HEK293T (cell line): ENCODE measurements at regions not wholly inside any gene's neighbourhood (a gene's known extent, or its start where the extent isn't known, plus 50 kb on each side); places are given as distances from the start of the nearest gene placed in this dataset.

Experiments
- CTCF ChIA-PET: fragments of 350-600 bp; formaldehyde crosslinking; extraction: SDS; loops from one replicate; lab custom pipeline; 2021; ENCODE audit warnings: antibody characterized with exemption, inconsistent platforms; lab: Yijun Ruan, JAX
- POLR2A ChIA-PET: fragments of 350-600 bp; formaldehyde crosslinking; extraction: SDS; loops from one replicate; lab custom pipeline; 2020; ENCODE audit warnings: antibody characterized with exemption, inconsistent platforms; lab: Yijun Ruan, JAX
- DNase-seq: peaks from one replicate; pipeline ENCODE4 v3.0.0; 2012; ENCODE audit warnings: mixed read lengths; ENCODE audit errors: extremely low spot score
- ARNT ChIP-seq: fragments of 450-650 bp; IDR thresholded peaks from 2 replicates; pipeline ENCODE4 v1.6.1; 2017; ENCODE audit warnings: mild to moderate bottlenecking
- BHLHE40 ChIP-seq: fragments of 450-650 bp; IDR thresholded peaks from 2 replicates; pipeline ENCODE4 v1.6.1; 2016; ENCODE audit warnings: mild to moderate bottlenecking, moderate library complexity, borderline replicate concordance
- CTBP1 ChIP-seq: fragments of 450-650 bp; IDR thresholded peaks from 2 replicates; pipeline ENCODE4 v1.6.1; 2016; ENCODE audit warnings: borderline replicate concordance
- ELF4 ChIP-seq: fragments of 450-650 bp; IDR thresholded peaks from 2 replicates; pipeline ENCODE4 v1.6.1; 2017; ENCODE audit warnings: antibody characterized with exemption
- FOXA1 ChIP-seq: fragments of 450-650 bp; IDR thresholded peaks from 2 replicates; pipeline ENCODE4 v1.6.1; 2016; ENCODE audit warnings: mild to moderate bottlenecking
- FOXK2 ChIP-seq: fragments of 450-650 bp; IDR thresholded peaks from 2 replicates; pipeline ENCODE4 v1.6.1; 2016; ENCODE audit warnings: mild to moderate bottlenecking
- FOXM1 ChIP-seq: fragments of 450-650 bp; IDR thresholded peaks from 2 replicates; pipeline ENCODE4 v1.6.1; 2017; ENCODE audit warnings: mild to moderate bottlenecking, borderline replicate concordance
- HDGF ChIP-seq: fragments of 450-650 bp; IDR thresholded peaks from 2 replicates; pipeline ENCODE4 v1.6.1; 2017; ENCODE audit warnings: antibody characterized with exemption, borderline replicate concordance
- L3MBTL2 ChIP-seq: fragments of 450-650 bp; conservative IDR thresholded peaks from 2 replicates; pipeline ENCODE4 v1.6.1; 2016; ENCODE audit warnings: mild to moderate bottlenecking
- LEF1 ChIP-seq: fragments of 450-650 bp; IDR thresholded peaks from 2 replicates; pipeline ENCODE4 v1.6.1; 2017; ENCODE audit warnings: mild to moderate bottlenecking, borderline replicate concordance
- NFRKB ChIP-seq: fragments of 450-650 bp; IDR thresholded peaks from 2 replicates; pipeline ENCODE4 v1.6.1; 2016; ENCODE audit warnings: mild to moderate bottlenecking, moderate library complexity
- SP1 ChIP-seq: fragments of 450-650 bp; IDR thresholded peaks from 2 replicates; pipeline ENCODE4 v1.6.1; 2017
- SUZ12 ChIP-seq: fragments of 450-650 bp; IDR thresholded peaks from 2 replicates; pipeline ENCODE4 v1.6.1; 2016; ENCODE audit warnings: mild to moderate bottlenecking
- TARDBP ChIP-seq: fragments of 450-650 bp; IDR thresholded peaks from 2 replicates; pipeline ENCODE4 v1.6.1; 2016
- ZNF384 ChIP-seq: fragments of 450-650 bp; IDR thresholded peaks from 2 replicates; pipeline ENCODE4 v1.6.1; 2016
- TF ChIP-seq, protein P1 (sequence below): fragments of 450-650 bp; IDR thresholded peaks from 2 replicates; pipeline ENCODE4 v1.6.1; 2016

DNA sequence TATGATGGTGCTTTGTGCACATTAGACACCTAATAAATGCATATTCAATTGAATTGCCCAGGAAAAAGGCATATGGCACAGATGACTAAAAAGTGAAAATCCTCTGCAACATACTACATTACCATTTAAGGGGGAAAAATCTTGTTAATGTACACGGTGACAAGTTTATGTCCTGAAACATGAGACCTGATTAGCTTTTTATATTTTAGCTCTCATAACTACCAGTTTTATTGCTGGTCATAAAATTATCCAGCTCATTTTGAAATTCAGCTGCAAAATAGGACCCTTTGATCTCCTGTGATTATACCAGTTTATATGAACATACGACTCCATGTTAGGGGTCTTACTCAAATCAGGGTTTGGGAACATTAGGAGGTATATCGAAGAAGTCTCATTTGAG is 684.6 kb upstream of the CCDC54 start:
- ChIA-PET CTCF (interaction anchor here (1.0 kb wide), 1 partner anchor 9 kb away, joined by 3 read pairs; no protein-coding TSS in a partner anchor), POLR2A (no interaction called here)
- no peak for TF ChIP-seq TARDBP
- TF ChIP-seq, protein P1, sequence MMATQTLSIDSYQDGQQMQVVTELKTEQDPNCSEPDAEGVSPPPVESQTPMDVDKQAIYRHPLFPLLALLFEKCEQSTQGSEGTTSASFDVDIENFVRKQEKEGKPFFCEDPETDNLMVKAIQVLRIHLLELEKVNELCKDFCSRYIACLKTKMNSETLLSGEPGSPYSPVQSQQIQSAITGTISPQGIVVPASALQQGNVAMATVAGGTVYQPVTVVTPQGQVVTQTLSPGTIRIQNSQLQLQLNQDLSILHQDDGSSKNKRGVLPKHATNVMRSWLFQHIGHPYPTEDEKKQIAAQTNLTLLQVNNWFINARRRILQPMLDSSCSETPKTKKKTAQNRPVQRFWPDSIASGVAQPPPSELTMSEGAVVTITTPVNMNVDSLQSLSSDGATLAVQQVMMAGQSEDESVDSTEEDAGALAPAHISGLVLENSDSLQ, result peak; percentile 30; the same call in 1 of the 2 replicates
- TF ChIP-seq L3MBTL2, result no peak
- TF ChIP-seq CTBP1, result no peak
- no peak for TF ChIP-seq SUZ12
- TF ChIP-seq ZNF384, result no peak
- DNase-seq, result no peak

DNA sequence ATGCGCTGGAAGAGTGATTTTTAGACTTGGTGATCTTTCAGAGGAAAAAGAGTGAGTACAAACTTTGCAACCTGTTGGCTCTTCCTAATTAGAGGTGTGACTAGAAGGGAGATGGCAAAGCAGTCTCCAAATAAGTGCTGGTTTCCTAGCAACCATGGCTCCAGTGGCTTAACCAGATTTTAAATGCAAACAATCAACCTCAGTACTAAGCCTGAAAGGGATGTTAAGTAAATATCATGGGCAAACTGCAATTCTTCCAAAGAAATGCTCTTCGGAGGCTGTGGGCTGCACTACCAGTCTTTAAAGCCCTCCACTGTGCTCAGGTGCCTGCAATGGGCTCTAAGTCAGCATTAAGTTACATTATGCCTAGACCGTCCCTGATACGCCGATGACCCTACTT is 678.1 kb upstream of the CCDC54 start:
- TF ChIP-seq NFRKB, result no peak
- no peak for TF ChIP-seq ELF4
- no peak for TF ChIP-seq L3MBTL2
- TF ChIP-seq ARNT, result no peak
- no peak for TF ChIP-seq FOXM1
- no peak for TF ChIP-seq CTBP1
- no peak for TF ChIP-seq LEF1
- no peak for TF ChIP-seq SUZ12
- TF ChIP-seq FOXK2, result no peak
- POLR2A ChIA-PET, result no interaction called here
- DNase-seq, result no peak
- CTCF ChIA-PET, result no interaction called here

DNA sequence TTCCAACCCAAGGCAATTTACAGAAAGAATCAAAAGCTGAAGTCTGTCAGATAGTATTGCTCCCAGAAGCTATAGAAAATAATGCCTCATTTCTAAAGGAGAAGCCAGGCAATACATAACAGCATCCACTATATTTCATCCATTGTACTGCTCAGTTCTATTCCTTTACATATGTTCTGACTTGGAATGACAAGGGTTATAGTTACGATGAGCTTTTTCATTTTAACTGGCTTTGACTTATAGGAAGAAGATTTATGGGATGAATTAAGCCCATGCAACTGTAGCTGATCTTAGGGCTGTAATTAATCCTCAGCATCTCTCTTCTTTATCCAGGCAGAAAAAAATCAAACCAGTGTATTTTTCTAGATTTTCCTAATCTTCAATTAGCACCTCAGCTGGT is 676.3 kb upstream of the CCDC54 start:
- CTCF ChIA-PET, result interaction anchor here (0.9 kb wide), 1 partner anchor 9 kb away, joined by 3 read pairs; no protein-coding TSS in a partner anchor

DNA sequence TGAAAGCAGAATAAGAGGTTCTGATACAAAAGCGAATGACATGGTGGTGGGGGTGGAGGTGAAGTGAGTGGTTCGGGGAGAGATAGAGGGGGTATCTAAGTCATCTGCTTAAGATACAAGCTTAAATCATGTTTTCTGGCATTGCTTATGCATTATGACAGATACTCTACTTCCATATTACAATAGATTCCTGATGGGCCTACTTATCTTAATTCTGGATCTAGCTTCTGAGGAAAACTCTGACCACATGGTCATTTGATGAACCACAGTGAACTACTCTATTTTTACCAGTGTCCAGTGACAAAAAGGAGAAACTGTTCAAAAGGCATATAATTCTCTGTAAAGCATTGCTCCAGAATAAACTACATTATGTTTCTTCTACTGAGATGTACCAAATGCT is 673.7 kb upstream of the CCDC54 start:
- no peak for TF ChIP-seq CTBP1
- TF ChIP-seq ELF4, result no peak
- TF ChIP-seq, protein P1, result no peak
- no peak for TF ChIP-seq LEF1
- TF ChIP-seq SP1, result no peak
- TF ChIP-seq ZNF384, result no peak
- TF ChIP-seq SUZ12, result no peak
- TF ChIP-seq BHLHE40, result no peak
- TF ChIP-seq FOXK2, result no peak
- TF ChIP-seq NFRKB, result no peak
- TF ChIP-seq TARDBP, result no peak
- no peak for TF ChIP-seq L3MBTL2
- no peak for TF ChIP-seq HDGF
- no peak for TF ChIP-seq FOXA1
- TF ChIP-seq FOXM1, result no peak
- TF ChIP-seq ARNT, result no peak
- ChIA-PET POLR2A (no interaction called here), CTCF (no interaction called here)
- DNase-seq, result no peak

More for the DNA sequence above, 676.3 kb upstream of the CCDC54 start:
- no peak for TF ChIP-seq CTBP1
- TF ChIP-seq L3MBTL2, result no peak
- TF ChIP-seq ZNF384, result no peak
- TF ChIP-seq, protein P1, result no peak
- TF ChIP-seq FOXA1, result no peak
- TF ChIP-seq SP1, result no peak
- no peak for TF ChIP-seq FOXK2
- TF ChIP-seq FOXM1, result no peak
- no peak for TF ChIP-seq ARNT
- no peak for TF ChIP-seq TARDBP
- TF ChIP-seq LEF1, result no peak
- no peak for TF ChIP-seq ELF4
- TF ChIP-seq NFRKB, result no peak
- no peak for TF ChIP-seq HDGF
- no peak for TF ChIP-seq SUZ12
- TF ChIP-seq BHLHE40, result no peak
- no peak for DNase-seq
- POLR2A ChIA-PET, result no interaction called here

DNA sequence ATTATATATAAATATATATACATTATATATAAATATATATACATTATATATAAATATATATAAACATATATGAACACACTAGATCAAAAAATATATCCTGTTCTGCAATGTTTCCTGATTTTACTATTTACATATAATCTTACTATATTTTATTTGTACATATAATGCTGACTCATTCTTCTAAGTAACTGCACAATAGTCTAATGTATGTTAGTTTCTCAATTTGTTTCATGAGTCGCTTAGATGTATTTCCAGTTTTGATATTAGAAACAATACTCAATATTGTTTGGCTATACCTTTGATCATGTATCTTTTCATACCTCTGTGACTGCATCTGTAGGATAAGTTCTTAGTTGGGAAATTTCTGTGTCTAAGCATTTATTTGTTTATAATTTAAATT is 669.9 kb upstream of the CCDC54 start:
- ChIA-PET CTCF (no interaction called here), POLR2A (no interaction called here)
- no peak for DNase-seq
- TF ChIP-seq ZNF384 (no peak), ARNT (no peak), FOXM1 (no peak), BHLHE40 (no peak), L3MBTL2 (no peak), NFRKB (no peak), FOXK2 (no peak), CTBP1 (no peak), TARDBP (no peak), LEF1 (no peak), SP1 (no peak)
- TF ChIP-seq, protein P1, result no peak

DNA sequence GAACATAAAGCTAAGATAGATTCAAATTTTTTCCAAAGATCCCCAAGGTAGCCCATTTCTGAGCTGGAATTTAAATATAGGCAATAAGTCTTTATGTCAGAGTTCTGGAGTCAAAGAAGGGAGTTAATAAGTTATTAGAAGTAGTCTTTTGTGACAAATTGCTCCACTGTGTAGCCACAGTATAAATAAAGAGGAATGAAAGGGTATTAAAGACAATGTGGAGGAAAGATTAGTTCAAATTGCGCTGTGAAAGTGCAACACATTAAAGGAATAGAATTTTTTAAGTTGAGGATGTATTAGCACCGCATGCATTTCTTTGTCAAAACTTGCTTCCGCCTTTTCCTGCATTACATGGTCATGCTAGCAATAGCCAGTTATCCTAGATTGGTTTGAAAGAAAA is 666.6 kb upstream of the CCDC54 start:
- CTCF ChIA-PET, result no interaction called here
- TF ChIP-seq BHLHE40, result no peak
- TF ChIP-seq, protein P1, result no peak
- TF ChIP-seq SP1, result no peak
- TF ChIP-seq ELF4, result no peak
- no peak for TF ChIP-seq NFRKB
- POLR2A ChIA-PET, result no interaction called here
- no peak for DNase-seq
